MCF 10A (cell line): ENCODE measurements at regions not wholly inside any gene's neighbourhood (a gene's known extent, or its start where the extent isn't known, plus 50 kb on each side); places are given as distances from the start of the nearest gene placed in this dataset.
A peak's percentile ranks its signal among the peaks of the same experiment; 100 is the strongest.

ENCODE experiments used
- BruUV-seq: library from RNA; stranded (reverse); fragments of 400-500 nt; replicated peaks from 2 replicates; lab custom pipeline; 2021; lab: Mats Ljungman, UMichigan
- CTCF ChIA-PET: fragments of 300-600 bp; sonication (Branson Sonifier 250); formaldehyde crosslinking; extraction: SDS; loops from one replicate; lab custom pipeline; 2021; ENCODE audit warnings: antibody characterized with exemption, inconsistent platforms; lab: Yijun Ruan, JAX
- POLR2A ChIA-PET: fragments of 300-600, 350-650 bp; sonication (Branson Sonifier 250); formaldehyde crosslinking; extraction: SDS; loops from one replicate; lab custom pipeline; 2020; ENCODE audit warnings: antibody characterized with exemption, inconsistent platforms; lab: Yijun Ruan, JAX
- DNase-seq: peaks from one replicate; pipeline ENCODE4 v3.0.0-alpha.2; 2018; ENCODE audit not compliant: unreplicated experiment
- H3K27ac Mint-ChIP-seq: one replicate; pipeline ENCODE4 v1.8.0; 2022; ENCODE audit warnings: mild to moderate bottlenecking, low read depth, mixed read lengths; ENCODE audit not compliant: unreplicated experiment
- H3K27me3 Mint-ChIP-seq: one replicate; pipeline ENCODE4 v1.8.0; 2022; ENCODE audit warnings: mixed read lengths; ENCODE audit not compliant: insufficient read depth, unreplicated experiment
- H3K36me3 Mint-ChIP-seq: one replicate; pipeline ENCODE4 v1.8.0; 2022; ENCODE audit warnings: mild to moderate bottlenecking, moderate library complexity, mixed read lengths; ENCODE audit not compliant: insufficient read depth, unreplicated experiment
- H3K4me1 Mint-ChIP-seq: one replicate; pipeline ENCODE4 v1.8.0; 2022; ENCODE audit warnings: mixed read lengths; ENCODE audit not compliant: insufficient read depth, unreplicated experiment
- H3K4me3 Mint-ChIP-seq: one replicate; pipeline ENCODE4 v1.8.0; 2022; ENCODE audit warnings: mild to moderate bottlenecking, moderate library complexity, mixed read lengths; ENCODE audit not compliant: unreplicated experiment
- H3K9me3 Mint-ChIP-seq: one replicate; pipeline ENCODE4 v1.8.0; 2022; ENCODE audit warnings: mixed read lengths; ENCODE audit not compliant: unreplicated experiment
- intact Hi-C: fragments of 100-400 bp; cut with micrococcal nuclease; formaldehyde crosslinking; loops from 2 replicates; pipeline ENCODE4 v1.14.1; 2022
- TF ChIP-seq, protein P1 (sequence below): fragments of 200-600 bp; IDR thresholded peaks from one replicate; pipeline ENCODE4 v1.8.0; 2022; ENCODE audit warnings: antibody characterized with exemption, mild to moderate bottlenecking; ENCODE audit not compliant: unreplicated experiment

DNA sequence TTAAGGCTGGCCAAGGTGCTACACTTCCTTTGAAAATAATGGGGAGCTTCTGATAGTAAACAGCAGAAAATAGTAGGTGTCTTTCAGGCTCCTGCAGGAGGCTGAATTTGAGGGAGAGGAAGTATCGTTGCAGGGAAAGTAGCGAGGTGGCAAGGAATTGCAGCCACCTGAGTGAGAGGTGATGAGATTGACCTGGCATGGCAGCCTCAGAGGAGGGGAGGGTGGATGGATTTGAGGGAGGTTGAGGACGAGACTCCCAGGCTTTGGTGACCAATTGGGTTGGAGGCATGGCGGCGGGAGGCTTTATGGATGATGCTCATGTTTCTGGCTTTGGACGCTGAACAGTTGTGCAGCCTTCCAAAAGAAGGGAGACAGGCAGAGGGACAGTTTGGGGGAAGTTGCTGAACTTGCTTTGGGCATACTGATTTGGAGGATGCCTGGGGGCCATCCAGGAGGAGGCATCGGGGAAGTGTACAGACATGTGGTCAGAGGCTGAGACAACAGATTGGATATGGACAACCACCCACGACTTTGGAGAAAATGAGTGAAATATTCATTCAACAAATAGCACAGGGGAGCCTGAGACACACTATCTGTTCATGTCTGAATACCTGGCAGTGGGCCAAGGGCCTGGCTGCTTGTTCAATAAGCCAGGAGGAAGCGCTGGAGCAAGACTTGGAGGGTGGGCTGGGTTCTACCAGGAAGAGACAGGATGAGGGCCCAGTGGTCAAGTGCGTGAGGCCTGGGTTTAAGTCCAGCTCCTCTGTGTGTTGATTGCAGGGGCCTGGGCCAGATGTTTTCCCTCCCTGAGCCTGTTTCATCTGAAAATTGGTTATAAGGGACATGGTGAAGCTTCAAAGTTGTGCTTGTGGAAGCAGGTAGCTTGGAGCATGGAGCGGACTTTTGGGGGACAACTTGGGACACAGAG is 113.2 kb downstream of the CEBPB start:
- no TSS peak for BruUV-seq
- ChIA-PET POLR2A (interaction anchor here (0.5 to 2.1 kb wide), 3 partner anchors 11 to 28 kb away, joined by 3 to 7 read pairs (median 6); no protein-coding TSS in a partner anchor), CTCF (interaction anchor here (0.5 to 1.3 kb wide), 5 partner anchors 10 to 293 kb away, joined by 3 read pairs; no protein-coding TSS in a partner anchor)
- H3K36me3 Mint-ChIP-seq, result no peaks in the 10 kb centered on the region
- H3K4me1 Mint-ChIP-seq, result peaks cover 40% of the 10 kb centered on the region
- intact Hi-C loops, result loop anchor here (10.0 kb wide), 1 partner anchor 161 kb away; no protein-coding TSS in a partner anchor
- TF ChIP-seq, protein P1, sequence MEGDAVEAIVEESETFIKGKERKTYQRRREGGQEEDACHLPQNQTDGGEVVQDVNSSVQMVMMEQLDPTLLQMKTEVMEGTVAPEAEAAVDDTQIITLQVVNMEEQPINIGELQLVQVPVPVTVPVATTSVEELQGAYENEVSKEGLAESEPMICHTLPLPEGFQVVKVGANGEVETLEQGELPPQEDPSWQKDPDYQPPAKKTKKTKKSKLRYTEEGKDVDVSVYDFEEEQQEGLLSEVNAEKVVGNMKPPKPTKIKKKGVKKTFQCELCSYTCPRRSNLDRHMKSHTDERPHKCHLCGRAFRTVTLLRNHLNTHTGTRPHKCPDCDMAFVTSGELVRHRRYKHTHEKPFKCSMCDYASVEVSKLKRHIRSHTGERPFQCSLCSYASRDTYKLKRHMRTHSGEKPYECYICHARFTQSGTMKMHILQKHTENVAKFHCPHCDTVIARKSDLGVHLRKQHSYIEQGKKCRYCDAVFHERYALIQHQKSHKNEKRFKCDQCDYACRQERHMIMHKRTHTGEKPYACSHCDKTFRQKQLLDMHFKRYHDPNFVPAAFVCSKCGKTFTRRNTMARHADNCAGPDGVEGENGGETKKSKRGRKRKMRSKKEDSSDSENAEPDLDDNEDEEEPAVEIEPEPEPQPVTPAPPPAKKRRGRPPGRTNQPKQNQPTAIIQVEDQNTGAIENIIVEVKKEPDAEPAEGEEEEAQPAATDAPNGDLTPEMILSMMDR, result no peak
- peak overlapping the region; percentile 26 for H3K27ac Mint-ChIP-seq
- peaks cover 10% of the 10 kb centered on the region for H3K9me3 Mint-ChIP-seq
- DNase-seq, result peak; percentile 61
- H3K4me3 Mint-ChIP-seq, result no peak overlapping the region
- no peaks in the 10 kb centered on the region for H3K27me3 Mint-ChIP-seq

DNA sequence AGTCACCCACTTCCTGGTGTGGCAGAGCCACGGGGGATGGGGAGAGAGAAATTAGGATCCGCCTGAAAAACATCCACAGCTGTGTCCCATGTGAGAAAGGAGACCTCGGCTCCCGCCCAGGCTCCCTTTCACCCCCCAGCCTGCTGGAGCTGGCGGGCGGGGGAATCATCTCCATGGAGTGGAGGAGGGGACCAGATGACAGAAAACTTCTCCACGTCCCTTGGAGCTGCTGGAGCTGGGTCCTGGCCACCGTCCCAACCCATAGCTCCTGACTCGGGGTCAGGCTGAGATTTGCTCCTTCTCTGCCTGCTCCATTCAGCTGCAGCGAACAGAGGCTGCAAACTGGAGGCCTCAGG is 113.8 kb downstream of the CEBPB start:
- DNase-seq, result no peak
- Mint-ChIP-seq H3K4me1 (peaks cover 44% of the 10 kb centered on the region), H3K27me3 (no peaks in the 10 kb centered on the region), H3K4me3 (no peak overlapping the region), H3K9me3 (peaks cover 10% of the 10 kb centered on the region), H3K27ac (peak overlapping the region; percentile 26), H3K36me3 (no peaks in the 10 kb centered on the region)
- ChIA-PET POLR2A (interaction anchor here (1.0 to 2.1 kb wide), 4 partner anchors 12 to 618 kb away, joined by 3 to 7 read pairs (median 5); no protein-coding TSS in a partner anchor), CTCF (interaction anchor here (0.5 to 1.3 kb wide), 7 partner anchors 9 to 610 kb away, joined by 3 to 4 read pairs (median 3); no protein-coding TSS in a partner anchor)
- no TSS peak for BruUV-seq
- intact Hi-C loops, result loop anchor here (10.0 kb wide), 1 partner anchor 160 kb away; no protein-coding TSS in a partner anchor
- TF ChIP-seq, protein P1, result no peak

DNA sequence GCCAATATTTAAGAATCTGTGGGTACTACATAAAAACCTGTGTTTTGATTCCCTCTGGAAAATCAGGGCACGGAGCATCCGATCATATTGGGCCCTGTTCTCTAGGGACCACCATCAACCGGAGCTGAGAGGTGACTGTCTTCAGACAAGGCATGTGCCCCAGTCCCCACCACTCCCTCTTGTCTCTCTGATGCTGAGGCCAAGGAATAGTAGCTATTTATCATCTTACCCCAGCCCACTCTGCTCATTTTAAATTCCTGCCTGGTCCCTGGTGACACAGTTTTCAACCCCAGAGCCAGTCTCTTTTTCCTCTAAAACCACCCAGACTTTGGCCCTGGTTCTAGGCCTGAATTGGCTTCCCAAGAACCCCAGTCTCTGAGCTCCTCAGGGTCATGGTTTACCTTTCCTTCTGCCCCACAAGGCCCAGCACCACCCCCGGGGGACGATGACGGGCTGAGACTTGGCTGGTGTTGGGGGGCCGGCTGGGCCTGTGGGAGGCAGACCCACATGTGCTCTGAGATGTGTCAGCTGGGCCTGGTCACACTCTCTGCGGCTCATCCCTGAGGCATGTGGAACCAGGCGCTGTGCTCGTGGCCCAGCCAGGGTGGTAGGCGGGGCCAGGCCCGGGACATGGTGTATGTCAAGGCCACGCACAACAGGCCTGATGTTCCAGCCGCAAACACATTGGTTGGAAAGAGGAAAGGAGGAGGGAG is 114.4 kb downstream of the CEBPB start:
- intact Hi-C loops, result loop anchor here (10.0 kb wide), 1 partner anchor 160 kb away; no protein-coding TSS in a partner anchor
- ChIA-PET POLR2A (interaction anchor here (0.9 to 2.1 kb wide), 5 partner anchors 11 to 619 kb away, joined by 3 to 7 read pairs (median 4); no protein-coding TSS in a partner anchor), CTCF (interaction anchor here (0.5 to 1.3 kb wide), 8 partner anchors 8 to 610 kb away, joined by 3 to 4 read pairs (median 4); no protein-coding TSS in a partner anchor)
- no peaks in the 10 kb centered on the region for H3K36me3 Mint-ChIP-seq
- peak; percentile 59 for DNase-seq
- H3K27ac Mint-ChIP-seq, result peak overlapping the region; percentile 82
- no TSS peak for BruUV-seq
- H3K4me3 Mint-ChIP-seq, result peak overlapping the region; percentile 59
- TF ChIP-seq, protein P1, result no peak
- peaks cover 10% of the 10 kb centered on the region for H3K9me3 Mint-ChIP-seq
- peaks cover 46% of the 10 kb centered on the region for H3K4me1 Mint-ChIP-seq
- no peaks in the 10 kb centered on the region for H3K27me3 Mint-ChIP-seq
